WTC11 (cell line): ENCODE measurements at regions not wholly inside any gene's neighbourhood (a gene's known extent, or its start where the extent isn't known, plus 50 kb on each side); places are given as distances from the start of the nearest gene placed in this dataset.

ENCODE experiments used
- ATAC-seq: fragments of 200-7000 bp; cut with Tn5 transposase; 2 replicates; pipeline ENCODE4 v1.10.0; 2021; ENCODE audit warnings: mild to moderate bottlenecking, moderate library complexity
- CTCF ChIA-PET: fragments of 300-600 bp; sonication (Branson Sonifier 250); formaldehyde crosslinking; loops from one replicate; lab custom pipeline; 2021; ENCODE audit warnings: antibody characterized with exemption; lab: Charles Lee
- POLR2A ChIA-PET: fragments of 350-600 bp; sonication (Branson Sonifier 250); formaldehyde crosslinking; loops from one replicate; lab custom pipeline; 2021; ENCODE audit warnings: antibody characterized with exemption; lab: Charles Lee
- DNase-seq: peaks from one replicate; pipeline ENCODE4 v3.0.0; 2021; ENCODE audit warnings: low spot score
- H3K27ac Mint-ChIP-seq: 2 replicates; pipeline ENCODE4 v1.8.0; 2021; ENCODE audit warnings: mixed read lengths
- H3K27me3 Mint-ChIP-seq: 2 replicates; pipeline ENCODE4 v1.8.0; 2021; ENCODE audit warnings: low read depth, mild to moderate bottlenecking, moderate library complexity, mixed read lengths
- H3K36me3 Mint-ChIP-seq: 2 replicates; pipeline ENCODE4 v1.8.0; 2021; ENCODE audit warnings: mixed read lengths
- H3K4me1 Mint-ChIP-seq: 2 replicates; pipeline ENCODE4 v1.8.0; 2022; ENCODE audit warnings: mixed read lengths
- H3K4me3 Mint-ChIP-seq: 2 replicates; pipeline ENCODE4 v1.8.0; 2021; ENCODE audit warnings: mild to moderate bottlenecking, moderate library complexity, mixed read lengths
- H3K9me3 Mint-ChIP-seq: 2 replicates; pipeline ENCODE4 v1.8.0; 2021; ENCODE audit warnings: mixed read lengths
- ATF1 ChIP-seq: sonication (generic); formaldehyde crosslinking; IDR thresholded peaks from 2 replicates; pipeline ENCODE4 v1.8.1; 2023; ENCODE audit warnings: mild to moderate bottlenecking, moderate library complexity, missing genetic modification reagents
- CREB1 ChIP-seq: sonication (generic); formaldehyde crosslinking; IDR thresholded peaks from 2 replicates; pipeline ENCODE4 v1.8.0; 2023; ENCODE audit warnings: mild to moderate bottlenecking, missing genetic modification reagents
- CREM ChIP-seq: sonication (generic); formaldehyde crosslinking; IDR thresholded peaks from 2 replicates; pipeline ENCODE4 v1.8.1; 2022; ENCODE audit warnings: mild to moderate bottlenecking, missing genetic modification reagents, moderate library complexity
- EMX1 ChIP-seq: fragments of 250-450 bp; sonication (Bioruptor Pico); IDR thresholded peaks from 2 replicates; pipeline ENCODE4 v1.8.0; 2021; ENCODE audit warnings: mild to moderate bottlenecking
- ESRRA ChIP-seq: sonication (generic); formaldehyde crosslinking; IDR thresholded peaks from 2 replicates; pipeline ENCODE4 v1.8.1; 2022; ENCODE audit warnings: mild to moderate bottlenecking, missing genetic modification reagents, borderline replicate concordance
- FOXK1 ChIP-seq: sonication (generic); formaldehyde crosslinking; IDR thresholded peaks from 2 replicates; pipeline ENCODE4 v1.8.0; 2022; ENCODE audit warnings: mild to moderate bottlenecking, moderate library complexity, missing genetic modification reagents
- IRF1 ChIP-seq: sonication (generic); formaldehyde crosslinking; IDR thresholded peaks from 2 replicates; pipeline ENCODE4 v1.8.0; 2023; ENCODE audit warnings: missing genetic modification reagents
- MXD4 ChIP-seq: fragments of 250-450 bp; sonication (Bioruptor Pico); IDR thresholded peaks from 2 replicates; pipeline ENCODE4 v1.8.0; 2021; ENCODE audit warnings: mild to moderate bottlenecking, moderate library complexity, borderline replicate concordance
- NFATC4 ChIP-seq: fragments of 250-450 bp; sonication (Bioruptor Pico); IDR thresholded peaks from 2 replicates; pipeline ENCODE4 v1.9.0; 2021; ENCODE audit warnings: mild to moderate bottlenecking
- NFE2L1 ChIP-seq: sonication (generic); formaldehyde crosslinking; IDR thresholded peaks from 2 replicates; pipeline ENCODE4 v1.8.1; 2023; ENCODE audit warnings: missing genetic modification reagents
- NFYB ChIP-seq: sonication (generic); formaldehyde crosslinking; conservative IDR thresholded peaks from 2 replicates; pipeline ENCODE4 v1.8.0; 2022; ENCODE audit warnings: low read depth, missing genetic modification reagents
- NR2C2 ChIP-seq: sonication (generic); formaldehyde crosslinking; IDR thresholded peaks from 2 replicates; pipeline ENCODE4 v1.8.0; 2022; ENCODE audit warnings: mild to moderate bottlenecking, missing genetic modification reagents
- PRDM15 ChIP-seq: sonication (generic); formaldehyde crosslinking; IDR thresholded peaks from 2 replicates; pipeline ENCODE4 v1.8.0; 2022; ENCODE audit warnings: missing genetic modification reagents
- SMAD4 ChIP-seq: sonication (generic); formaldehyde crosslinking; IDR thresholded peaks from 2 replicates; pipeline ENCODE4 v1.8.0; 2022; ENCODE audit warnings: mild to moderate bottlenecking, missing genetic modification reagents
- SOX15 ChIP-seq: fragments of 250-450 bp; sonication (Bioruptor Pico); IDR thresholded peaks from 2 replicates; pipeline ENCODE4 v1.9.0; 2021; ENCODE audit warnings: mild to moderate bottlenecking
- TEAD4 ChIP-seq: sonication (generic); formaldehyde crosslinking; IDR thresholded peaks from 2 replicates; pipeline ENCODE4 v1.8.0; 2022; ENCODE audit warnings: mild to moderate bottlenecking, missing genetic modification reagents
- ZNF219 ChIP-seq: sonication (generic); formaldehyde crosslinking; IDR thresholded peaks from 2 replicates; pipeline ENCODE4 v1.8.0; 2023; ENCODE audit warnings: missing genetic modification reagents, mild to moderate bottlenecking, borderline replicate concordance
- ZNF232 ChIP-seq: sonication (generic); formaldehyde crosslinking; IDR thresholded peaks from 2 replicates; pipeline ENCODE4 v1.8.0; 2022; ENCODE audit warnings: mild to moderate bottlenecking, missing genetic modification reagents
- ZNF671 ChIP-seq: fragments of 250-450 bp; sonication (Bioruptor Pico); IDR thresholded peaks from 2 replicates; pipeline ENCODE4 v1.8.0; 2021; ENCODE audit warnings: mild to moderate bottlenecking
- TF ChIP-seq, protein P1 (sequence below): sonication (generic); formaldehyde crosslinking; IDR thresholded peaks from 2 replicates; pipeline ENCODE4 v1.8.1; 2023; ENCODE audit warnings: mild to moderate bottlenecking, missing genetic modification reagents
- TF ChIP-seq, protein P2 (sequence below): sonication (generic); formaldehyde crosslinking; IDR thresholded peaks from 2 replicates; pipeline ENCODE4 v1.8.0; 2022; ENCODE audit warnings: mild to moderate bottlenecking, missing genetic modification reagents

DNA sequence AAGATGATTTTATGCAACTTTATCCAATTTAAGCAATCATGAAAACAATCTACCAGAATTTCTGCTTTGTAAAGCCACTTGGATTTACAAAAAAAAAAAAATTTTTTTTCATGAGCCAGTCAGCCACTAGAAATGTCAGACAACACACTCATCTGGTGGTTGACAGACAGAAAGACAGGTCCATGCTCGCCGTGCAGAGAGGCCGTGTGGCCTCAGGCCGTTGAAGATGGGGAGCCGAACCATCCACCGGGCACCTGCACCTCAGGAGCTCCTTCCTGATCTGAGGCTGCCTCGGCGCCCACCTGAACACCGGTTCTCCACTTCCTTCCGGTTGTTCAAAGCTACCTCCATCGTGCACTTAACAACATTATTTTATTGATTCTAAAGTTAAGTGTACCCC lies 138.0 kb upstream of the IRX4 start:
- 0 out of 2 replicates have a peak, but pooled peaks cover under 1% of the 10 kb centered on the region for H3K9me3 Mint-ChIP-seq
- H3K27me3 Mint-ChIP-seq = no peaks in the 10 kb centered on the region; the same call in 1 of the 2 replicates
- no peak overlapping the region for H3K4me3 Mint-ChIP-seq
- H3K36me3 Mint-ChIP-seq = no peaks in the 10 kb centered on the region
- no peak for ATAC-seq
- H3K4me1 Mint-ChIP-seq = peaks cover 6% of the 10 kb centered on the region
- TF ChIP-seq NFE2L1 (CRISPR knock-in tag) = no peak
- TF ChIP-seq NFYB = no peak
- TF ChIP-seq SMAD4 (CRISPR knock-in tag) = no peak
- no peak for TF ChIP-seq CREM (CRISPR knock-in tag)
- TF ChIP-seq CREB1 = no peak
- TF ChIP-seq NR2C2 (CRISPR knock-in tag) = no peak
- TF ChIP-seq MXD4 (CRISPR knock-in tag) = no peak
- TF ChIP-seq, protein P1, sequence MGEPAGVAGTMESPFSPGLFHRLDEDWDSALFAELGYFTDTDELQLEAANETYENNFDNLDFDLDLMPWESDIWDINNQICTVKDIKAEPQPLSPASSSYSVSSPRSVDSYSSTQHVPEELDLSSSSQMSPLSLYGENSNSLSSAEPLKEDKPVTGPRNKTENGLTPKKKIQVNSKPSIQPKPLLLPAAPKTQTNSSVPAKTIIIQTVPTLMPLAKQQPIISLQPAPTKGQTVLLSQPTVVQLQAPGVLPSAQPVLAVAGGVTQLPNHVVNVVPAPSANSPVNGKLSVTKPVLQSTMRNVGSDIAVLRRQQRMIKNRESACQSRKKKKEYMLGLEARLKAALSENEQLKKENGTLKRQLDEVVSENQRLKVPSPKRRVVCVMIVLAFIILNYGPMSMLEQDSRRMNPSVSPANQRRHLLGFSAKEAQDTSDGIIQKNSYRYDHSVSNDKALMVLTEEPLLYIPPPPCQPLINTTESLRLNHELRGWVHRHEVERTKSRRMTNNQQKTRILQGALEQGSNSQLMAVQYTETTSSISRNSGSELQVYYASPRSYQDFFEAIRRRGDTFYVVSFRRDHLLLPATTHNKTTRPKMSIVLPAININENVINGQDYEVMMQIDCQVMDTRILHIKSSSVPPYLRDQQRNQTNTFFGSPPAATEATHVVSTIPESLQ (CRISPR knock-in tag) = no peak
- H3K27ac Mint-ChIP-seq = no peak overlapping the region
- CTCF ChIA-PET = interaction anchor here (1.0 kb wide), 1 partner anchor 18 kb away, joined by 3 read pairs; no protein-coding TSS in a partner anchor
- DNase-seq = no peak
- POLR2A ChIA-PET = no interaction called here

DNA sequence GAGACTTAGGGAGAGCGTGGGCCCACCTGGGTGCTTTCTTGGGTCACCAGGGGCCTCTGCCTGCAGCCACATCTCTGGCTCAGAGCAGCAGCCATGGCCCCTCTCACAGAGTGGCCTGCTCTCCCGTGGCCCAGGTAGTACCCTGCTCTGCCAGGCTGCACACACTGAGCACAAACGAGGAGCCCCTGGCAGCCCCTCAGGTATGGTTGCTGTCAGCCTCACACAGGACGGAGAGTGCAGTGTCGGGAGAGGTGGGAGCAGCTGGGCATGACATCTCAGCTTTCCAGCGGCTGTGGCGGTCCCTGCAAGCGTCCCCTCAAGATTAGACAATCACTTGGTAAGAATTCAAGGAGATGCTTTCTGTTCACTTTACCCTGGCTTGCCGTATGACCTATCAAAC lies 137.0 kb upstream of the IRX4 start:
- H3K9me3 Mint-ChIP-seq = no peaks in the 10 kb centered on the region
- no peak overlapping the region for H3K4me3 Mint-ChIP-seq
- no peaks in the 10 kb centered on the region; the same call in 1 of the 2 replicates for H3K4me1 Mint-ChIP-seq
- H3K36me3 Mint-ChIP-seq = no peaks in the 10 kb centered on the region
- TF ChIP-seq TEAD4 (CRISPR knock-in tag) (no peak), ZNF232 (CRISPR knock-in tag) (no peak), MXD4 (CRISPR knock-in tag) (no peak), ZNF219 (no peak), NFYB (no peak), NFATC4 (CRISPR knock-in tag) (no peak), IRF1 (no peak), ATF1 (no peak), SOX15 (CRISPR knock-in tag) (no peak), PRDM15 (CRISPR knock-in tag) (no peak), FOXK1 (no peak), ZNF671 (CRISPR knock-in tag) (no peak), EMX1 (CRISPR knock-in tag) (no peak), ESRRA (CRISPR knock-in tag) (no peak)
- TF ChIP-seq, protein P2, sequence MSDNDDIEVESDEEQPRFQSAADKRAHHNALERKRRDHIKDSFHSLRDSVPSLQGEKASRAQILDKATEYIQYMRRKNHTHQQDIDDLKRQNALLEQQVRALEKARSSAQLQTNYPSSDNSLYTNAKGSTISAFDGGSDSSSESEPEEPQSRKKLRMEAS (CRISPR knock-in tag) = no peak
- ATAC-seq (no peak), DNase-seq (no peak)
- no peaks in the 10 kb centered on the region; the same call in 1 of the 2 replicates for H3K27me3 Mint-ChIP-seq
- H3K27ac Mint-ChIP-seq = no peak overlapping the region
- ChIA-PET CTCF (no interaction called here), POLR2A (no interaction called here)
